LNCAP (cell line): ENCODE measurements at regions not wholly inside any gene's neighbourhood (a gene's known extent, or its start where the extent isn't known, plus 50 kb on each side); places are given as distances from the start of the nearest gene placed in this dataset.

Experiments used
- CTCF ChIP-seq: fragments of 450-650 bp; IDR thresholded peaks from 2 replicates; pipeline ENCODE4 v1.5.1; 2017; ENCODE audit warnings: mild to moderate bottlenecking

- no peak for TF ChIP-seq CTCF
Measured at GRCh38 chr3:69602112-69602511, 137.2 kb upstream of the MITF start.

- TF ChIP-seq CTCF = no peak
Measured at GRCh38 chr3:69594286-69594685, 145.0 kb upstream of the MITF start.

GRCh38 chr3:69591164-69591736 lies 148.0 kb upstream of the MITF start:
- no peak for TF ChIP-seq CTCF

GRCh38 chr3:69590111-69590510 lies 149.2 kb upstream of the MITF start:
- no peak for TF ChIP-seq CTCF

GRCh38 chr3:69588170-69588569 lies 151.1 kb upstream of the MITF start:
- TF ChIP-seq CTCF = no peak

- TF ChIP-seq CTCF = no peak
Measured at GRCh38 chr3:69585472-69585871, 153.8 kb upstream of the MITF start.

GRCh38 chr3:69582044-69582443 lies 157.2 kb upstream of the MITF start:
- TF ChIP-seq CTCF = no peak
